Esophagus squamous epithelium (tissue), 4 donors: ENCODE measurements at regions not wholly inside any gene's neighbourhood (a gene's known extent, or its start where the extent isn't known, plus 50 kb on each side); places are given as distances from the start of the nearest gene placed in this dataset.

Experiments used
- POLR2A ChIP-seq, 4 donors: fragments of 450-650 bp; IDR thresholded peaks; one replicate each; pipeline ENCODE4 v1.6.1; 2017; ENCODE audit warnings: antibody characterized with exemption in 4 of 4, mild to moderate bottlenecking in 4 of 4, moderate library complexity in 3 of 4
- TF ChIP-seq, protein P1 (sequence below), 6 experiments: fragments of 450-650 bp in 4 of 6; fragments of 200-600 bp in 2 of 6; sonication (generic) in 2 of 6; IDR thresholded peaks; one replicate each; pipeline ENCODE4 v1.5.1; 2016 to 2019; ENCODE audit warnings: antibody characterized with exemption in 6 of 6, mild to moderate bottlenecking in 4 of 6, moderate library complexity in 4 of 6

DNA sequence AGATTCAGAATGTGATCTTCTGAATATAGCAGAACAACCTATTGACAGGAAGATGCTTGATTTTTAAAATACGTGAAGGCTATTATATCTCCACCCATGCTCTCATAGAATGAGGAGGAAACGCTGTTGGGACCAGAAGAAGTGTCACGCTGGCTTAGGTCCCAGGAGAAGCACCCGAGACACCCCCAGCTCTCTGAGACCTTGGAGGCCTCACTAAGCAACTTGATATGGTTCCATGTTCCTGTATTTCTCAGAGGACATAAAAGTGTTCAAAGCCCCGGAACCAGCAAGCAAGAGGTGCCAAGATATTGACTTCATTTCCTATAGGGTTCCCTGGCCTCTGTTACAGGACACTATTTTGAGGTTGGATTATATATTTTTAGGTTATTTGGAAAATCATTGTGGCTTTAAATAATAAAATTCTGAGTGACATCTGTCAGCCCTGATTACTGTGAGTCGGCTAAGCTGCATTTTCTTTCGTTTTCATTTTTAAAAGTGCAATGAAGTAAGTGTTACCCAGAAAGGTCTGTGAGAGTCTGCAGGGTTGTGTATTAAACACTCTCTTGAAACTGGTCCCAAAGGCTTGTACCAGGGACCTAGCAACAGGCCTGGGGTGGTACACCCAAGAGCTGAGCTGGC is 400.0 kb downstream of the SOX9 start:
- TF ChIP-seq, protein P1, sequence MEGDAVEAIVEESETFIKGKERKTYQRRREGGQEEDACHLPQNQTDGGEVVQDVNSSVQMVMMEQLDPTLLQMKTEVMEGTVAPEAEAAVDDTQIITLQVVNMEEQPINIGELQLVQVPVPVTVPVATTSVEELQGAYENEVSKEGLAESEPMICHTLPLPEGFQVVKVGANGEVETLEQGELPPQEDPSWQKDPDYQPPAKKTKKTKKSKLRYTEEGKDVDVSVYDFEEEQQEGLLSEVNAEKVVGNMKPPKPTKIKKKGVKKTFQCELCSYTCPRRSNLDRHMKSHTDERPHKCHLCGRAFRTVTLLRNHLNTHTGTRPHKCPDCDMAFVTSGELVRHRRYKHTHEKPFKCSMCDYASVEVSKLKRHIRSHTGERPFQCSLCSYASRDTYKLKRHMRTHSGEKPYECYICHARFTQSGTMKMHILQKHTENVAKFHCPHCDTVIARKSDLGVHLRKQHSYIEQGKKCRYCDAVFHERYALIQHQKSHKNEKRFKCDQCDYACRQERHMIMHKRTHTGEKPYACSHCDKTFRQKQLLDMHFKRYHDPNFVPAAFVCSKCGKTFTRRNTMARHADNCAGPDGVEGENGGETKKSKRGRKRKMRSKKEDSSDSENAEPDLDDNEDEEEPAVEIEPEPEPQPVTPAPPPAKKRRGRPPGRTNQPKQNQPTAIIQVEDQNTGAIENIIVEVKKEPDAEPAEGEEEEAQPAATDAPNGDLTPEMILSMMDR (IDR thresholded peaks at IDR 0.05): no peak
- no peak for TF ChIP-seq POLR2A (IDR thresholded peaks at IDR 0.05)
